ENCODE measurements at regions not wholly inside any gene's neighbourhood (a gene's known extent, or its start where the extent isn't known, plus 50 kb on each side); places are given as distances from the start of the nearest gene placed in this dataset.

GRCh38 chr4:13908455-13908854 lies 280.9 kb upstream of the BOD1L1 start:
- TF ChIP-seq CTCF (IDR thresholded peaks at IDR 0.05 in 4 of 5, conservative IDR thresholded peaks at IDR 0.05 in 1 of 5): no peak
- TF ChIP-seq POLR2A (IDR thresholded peaks at IDR 0.05): no peak

Data from gastrocnemius medialis (tissue), 4 donors.